GM19397 (cell line): ENCODE measurements at regions not wholly inside any gene's neighbourhood (a gene's known extent, or its start where the extent isn't known, plus 50 kb on each side); places are given as distances from the start of the nearest gene placed in this dataset.

ENCODE experiments used
- ATAC-seq: cut with Tn5 transposase; IDR thresholded peaks from one replicate; pipeline ENCODE4 v1.9.1; 2021; ENCODE audit warnings: mild to moderate bottlenecking, moderate library complexity; ENCODE audit not compliant: unreplicated experiment

DNA sequence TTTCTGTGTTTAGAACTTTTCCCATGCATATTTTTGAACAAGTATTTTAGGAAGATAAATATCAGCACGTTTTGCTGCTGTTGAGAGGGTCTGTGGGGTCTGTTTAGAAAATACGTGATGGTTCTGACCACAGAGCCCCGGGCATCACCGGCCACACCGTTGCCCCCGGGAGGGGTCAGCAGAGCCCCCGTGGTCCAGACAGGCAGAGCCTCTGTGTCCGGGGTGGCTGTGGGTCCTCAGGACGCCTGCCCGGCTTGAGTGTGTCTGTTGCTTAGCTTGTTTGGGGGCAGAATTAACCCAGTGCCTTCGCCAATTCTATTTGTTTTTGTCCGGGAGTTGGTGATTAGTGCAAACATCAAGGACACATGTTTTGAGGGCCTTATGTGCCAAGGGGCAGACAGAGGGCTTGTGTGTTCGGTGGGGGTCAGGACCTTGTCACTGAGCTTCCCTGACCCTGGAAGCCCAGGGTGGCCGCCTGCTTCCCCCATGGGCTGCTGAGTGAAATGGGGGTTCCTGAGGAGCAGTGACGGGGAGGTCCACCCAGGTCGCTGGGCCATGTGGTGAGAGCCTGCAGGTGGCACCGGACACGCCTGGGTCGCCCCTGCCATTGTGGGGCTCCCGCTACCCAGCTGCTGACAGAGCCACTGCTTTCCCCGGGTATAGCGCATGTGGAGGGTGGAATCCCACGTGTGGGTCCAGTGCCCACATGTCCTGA lies 122.2 kb downstream of the SIK1 start:
- no peak for ATAC-seq

DNA sequence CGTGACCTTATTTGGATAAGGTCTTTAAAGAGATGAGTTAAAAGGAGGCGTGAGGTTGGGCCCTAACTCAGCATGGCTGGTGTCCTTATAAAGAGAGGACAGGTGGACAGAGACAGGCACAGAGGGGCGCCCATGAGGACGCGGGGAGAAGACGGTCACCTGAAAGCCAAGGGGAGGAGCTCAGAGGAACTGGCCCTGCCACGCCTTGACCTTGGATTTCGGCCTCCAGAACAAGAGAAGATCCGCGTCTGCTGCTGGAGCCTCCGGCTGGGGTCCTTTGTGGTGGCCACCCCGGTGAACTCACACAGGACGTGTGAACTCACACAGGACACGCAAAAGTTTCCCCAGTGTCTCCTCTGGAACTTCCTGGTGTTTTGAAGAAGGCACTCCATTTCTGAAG lies 122.7 kb downstream of the SIK1 start:
- no peak for ATAC-seq

DNA sequence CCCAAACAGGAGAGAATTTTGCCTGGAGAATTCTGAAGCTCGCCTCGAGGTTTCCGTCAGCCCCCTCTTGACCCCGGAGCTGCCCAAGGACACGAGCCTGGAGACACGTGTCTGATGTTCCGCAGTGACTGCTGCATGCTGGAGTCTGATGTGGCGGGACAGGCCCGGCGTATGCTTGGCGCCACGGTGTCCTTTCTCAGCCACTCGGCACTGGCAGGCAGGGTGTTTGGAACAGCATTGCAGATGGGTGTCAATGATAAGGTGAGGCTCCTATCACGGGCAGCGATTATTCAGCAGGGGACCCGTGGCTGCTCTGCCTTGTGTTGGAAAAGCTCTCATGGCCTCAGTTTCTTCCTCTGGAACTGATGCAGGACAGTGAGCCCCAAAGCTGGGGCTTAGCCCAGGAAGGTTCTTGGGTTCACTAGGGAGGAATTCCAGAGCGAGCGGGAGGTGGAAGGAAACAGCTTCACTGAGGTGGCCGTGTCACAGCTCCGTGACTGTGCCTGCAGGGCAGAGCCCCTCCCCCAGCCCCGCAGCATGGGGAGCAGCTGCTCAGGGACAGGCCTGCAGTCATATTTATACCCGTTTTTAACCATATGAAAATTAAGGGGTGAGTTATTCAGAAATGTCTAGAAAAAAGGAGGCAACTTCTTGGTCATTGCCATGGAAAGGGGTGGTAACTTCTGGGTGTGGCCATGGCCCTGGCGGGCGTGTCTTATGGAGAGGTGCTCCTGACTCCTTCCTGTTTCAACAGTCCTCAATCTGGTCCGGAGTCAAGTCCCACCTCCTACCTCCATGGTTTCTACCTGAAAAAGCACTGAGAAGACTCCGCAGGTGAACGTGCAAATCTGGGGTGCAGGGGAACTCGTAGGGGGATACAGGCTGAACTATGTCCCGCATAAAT lies 123.4 kb downstream of the SIK1 start:
- no peak for ATAC-seq

DNA sequence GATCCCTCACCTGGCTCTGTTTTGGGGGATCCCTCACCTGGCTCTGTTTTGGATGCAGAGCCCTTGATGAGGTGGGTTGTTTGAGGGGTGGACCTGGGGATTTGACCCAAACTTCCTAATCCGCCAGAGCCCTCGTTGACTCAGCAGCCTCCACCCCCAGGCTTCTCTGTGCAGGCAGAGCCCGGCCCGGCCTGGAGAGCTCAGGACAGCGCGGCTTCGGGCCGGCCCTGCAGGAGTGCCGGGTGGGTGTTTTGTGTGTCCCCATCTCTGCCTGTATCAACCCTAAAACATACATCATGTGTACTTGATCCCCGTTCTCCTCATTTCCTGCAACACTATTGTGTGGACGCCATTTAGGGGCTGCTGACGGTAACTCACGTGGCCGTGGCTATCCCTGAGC lies 124.2 kb downstream of the SIK1 start:
- ATAC-seq = no peak

DNA sequence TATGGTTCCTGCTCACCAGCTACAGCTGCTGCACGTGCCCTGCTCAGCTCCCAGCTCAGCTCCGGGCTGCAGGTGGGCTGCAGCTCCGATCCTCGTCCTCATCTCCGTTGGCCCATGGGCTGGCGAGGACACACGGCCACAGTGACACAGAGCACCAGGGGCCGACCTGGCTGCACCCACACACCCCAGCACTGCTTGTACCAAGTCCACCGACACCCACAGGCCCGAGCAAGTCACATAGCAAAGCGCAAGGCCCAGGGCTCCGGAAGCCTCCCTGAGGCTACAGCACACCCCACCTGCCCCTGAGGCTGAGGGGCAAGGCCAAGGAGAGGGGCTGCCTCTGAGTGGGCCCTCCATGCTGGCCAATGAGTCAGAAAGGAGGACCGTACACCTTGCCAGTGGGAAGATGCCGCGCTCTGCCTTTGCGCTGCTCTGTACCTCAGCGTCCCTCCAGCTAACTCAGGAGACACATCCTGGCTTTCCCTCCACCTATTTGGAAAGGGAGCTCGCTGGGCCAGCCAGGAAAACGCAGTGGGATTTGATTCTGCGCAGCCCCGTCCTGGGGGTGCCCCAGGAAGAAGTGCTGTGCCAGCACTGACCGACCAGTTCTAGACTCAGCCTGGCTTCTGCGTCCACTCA lies 124.8 kb downstream of the SIK1 start:
- no peak for ATAC-seq

DNA sequence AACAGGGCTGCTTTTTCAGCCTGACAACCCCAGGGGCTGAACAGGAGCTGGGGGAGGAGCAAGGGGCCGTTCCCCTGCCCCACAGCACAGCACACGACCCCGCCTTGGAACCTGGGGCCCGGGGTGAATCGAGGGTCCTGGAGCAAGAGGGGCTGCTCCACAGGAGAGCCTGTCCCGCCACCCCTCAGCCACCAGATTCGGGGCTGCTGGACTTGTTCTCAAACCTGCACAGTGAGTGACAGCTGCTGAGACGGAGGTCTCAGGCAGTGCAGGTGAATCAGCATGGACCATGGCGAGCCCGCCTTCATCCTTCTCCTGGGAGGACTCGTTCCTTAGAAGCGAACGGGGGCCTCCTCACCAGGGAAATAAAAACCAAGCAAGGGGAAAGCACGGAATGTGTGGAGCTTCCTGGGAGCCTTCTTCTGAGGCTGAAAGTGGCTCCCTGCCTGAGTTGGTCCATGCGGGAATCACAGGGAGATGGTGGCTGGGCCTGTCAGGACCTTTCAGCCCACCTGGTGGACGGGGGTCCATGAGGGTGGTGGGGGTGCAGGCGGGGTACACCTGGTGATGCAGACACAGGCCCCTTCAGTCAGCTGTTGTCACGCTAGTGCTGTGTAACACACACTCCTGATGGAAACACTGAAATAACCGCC lies 125.4 kb downstream of the SIK1 start:
- no peak for ATAC-seq

DNA sequence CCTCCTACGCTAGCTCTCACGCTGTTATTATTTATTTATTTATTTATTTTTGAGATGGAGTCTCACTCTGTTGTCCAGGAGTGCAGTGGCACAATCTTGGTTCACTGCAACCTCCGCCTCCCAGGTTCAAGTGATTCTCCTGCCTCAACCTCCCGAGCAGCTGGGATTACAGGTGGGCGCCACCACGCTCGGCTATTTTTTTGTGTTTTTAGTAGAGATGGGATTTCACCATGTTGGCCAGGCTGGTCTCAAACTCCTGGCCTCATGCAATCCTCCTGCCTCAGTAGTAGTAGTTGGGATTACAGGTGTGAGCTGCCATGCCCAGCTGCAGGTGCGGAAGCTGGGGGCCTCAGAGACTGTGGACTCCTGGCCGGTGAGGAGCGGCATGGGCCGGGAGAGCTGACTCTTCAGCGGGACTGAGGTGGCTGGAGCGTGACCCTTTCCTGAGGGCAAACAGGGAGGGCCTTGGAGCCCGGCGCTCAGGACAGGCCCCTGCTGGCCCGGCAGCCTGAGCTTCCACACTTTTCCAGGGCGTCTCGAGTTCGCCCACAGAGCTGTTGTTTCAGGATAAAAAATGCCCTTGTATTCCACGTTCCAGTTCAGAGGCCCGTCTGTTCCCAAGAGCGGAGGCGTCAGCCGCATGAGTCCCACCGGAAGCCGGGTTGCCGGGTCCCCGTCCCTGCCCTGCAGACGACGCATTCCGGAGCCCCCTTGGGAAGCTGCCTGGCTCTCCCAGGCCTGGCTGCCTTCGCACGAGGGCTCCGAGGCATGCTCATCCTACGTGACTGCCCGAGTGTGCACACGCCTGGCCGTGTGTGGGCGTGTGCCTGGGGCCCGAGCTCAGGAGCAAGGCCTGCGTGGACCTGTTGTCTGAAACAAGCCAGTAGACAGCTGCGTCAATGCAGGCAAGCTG lies 126.2 kb downstream of the SIK1 start:
- no peak for ATAC-seq

DNA sequence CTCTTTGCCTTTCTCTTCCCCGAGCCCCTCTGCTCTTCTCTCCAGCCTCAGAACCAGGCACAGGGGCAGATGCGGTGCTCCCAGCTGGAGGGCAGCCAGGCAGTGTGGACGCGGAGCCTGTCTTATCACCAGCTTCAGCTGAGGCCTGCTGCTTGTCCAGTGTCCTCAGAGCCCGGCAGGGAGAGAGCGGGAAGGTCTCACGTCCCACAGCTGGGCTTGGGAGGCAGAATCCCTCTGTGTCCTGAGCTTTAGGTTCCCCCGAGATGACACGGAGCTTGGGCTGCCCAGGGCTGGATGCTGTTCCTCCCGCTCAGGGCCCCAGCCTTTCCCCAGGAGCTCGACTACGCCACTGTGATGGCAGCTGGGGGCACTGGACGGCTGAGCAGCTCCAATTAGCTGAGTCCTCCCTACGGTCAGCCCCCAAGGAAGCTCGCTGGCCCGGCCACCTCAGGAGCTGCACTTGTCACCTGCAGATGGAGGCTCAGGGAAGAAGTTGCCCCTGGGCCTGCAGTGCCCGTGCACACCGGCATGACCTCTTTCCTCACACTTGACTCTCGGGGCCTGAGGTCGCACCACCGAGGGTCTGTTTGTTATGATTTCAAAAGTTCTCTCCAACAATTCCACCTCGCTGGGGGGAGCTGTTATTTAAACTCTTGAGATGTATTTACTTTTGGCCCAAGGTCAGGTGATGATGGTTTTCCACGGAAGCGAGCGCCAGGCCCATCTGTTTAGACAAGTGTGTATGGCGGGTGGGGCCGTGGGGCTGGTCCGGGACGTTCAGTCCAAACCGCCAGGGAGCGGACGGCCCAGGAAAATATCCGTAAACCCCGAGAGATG lies 127.3 kb downstream of the SIK1 start:
- ATAC-seq = no peak

DNA sequence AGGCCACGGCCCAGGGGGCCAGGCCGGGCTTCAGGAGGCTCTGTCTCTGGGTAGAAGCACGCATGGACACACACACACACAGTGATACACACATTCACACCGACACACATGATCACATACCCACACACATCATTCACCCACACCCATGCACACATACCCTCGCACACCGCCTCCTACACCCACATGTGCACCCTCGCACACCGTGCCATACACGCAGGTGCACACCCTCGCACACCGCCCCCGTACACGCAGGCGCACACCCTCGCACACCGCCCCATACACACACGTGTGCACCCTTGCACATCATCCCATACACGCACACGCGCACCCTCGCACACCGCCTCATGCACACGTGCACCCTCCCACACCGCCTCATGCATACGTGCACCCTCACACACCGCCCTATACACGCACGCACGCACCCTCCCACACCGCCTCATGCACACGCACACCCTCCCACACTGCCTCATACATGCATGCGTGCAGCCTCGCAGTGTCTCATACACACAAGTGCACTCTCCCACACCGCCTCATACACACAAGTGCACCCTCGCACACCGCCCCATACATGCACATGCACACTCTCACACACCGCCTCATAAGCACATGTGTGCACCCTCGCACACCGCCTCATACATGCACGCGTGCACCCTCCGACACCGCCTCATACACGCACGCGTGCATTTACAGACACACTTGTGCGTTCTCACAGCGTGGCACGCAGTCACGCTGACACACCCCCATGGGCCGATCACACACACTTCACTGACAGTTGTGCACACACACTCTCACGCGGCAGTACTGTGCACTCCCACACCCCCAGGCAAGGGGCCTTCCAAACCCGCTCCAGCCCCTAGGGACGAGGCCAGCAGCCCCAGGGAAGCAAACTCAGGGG lies 128.1 kb downstream of the SIK1 start:
- no peak for ATAC-seq

DNA sequence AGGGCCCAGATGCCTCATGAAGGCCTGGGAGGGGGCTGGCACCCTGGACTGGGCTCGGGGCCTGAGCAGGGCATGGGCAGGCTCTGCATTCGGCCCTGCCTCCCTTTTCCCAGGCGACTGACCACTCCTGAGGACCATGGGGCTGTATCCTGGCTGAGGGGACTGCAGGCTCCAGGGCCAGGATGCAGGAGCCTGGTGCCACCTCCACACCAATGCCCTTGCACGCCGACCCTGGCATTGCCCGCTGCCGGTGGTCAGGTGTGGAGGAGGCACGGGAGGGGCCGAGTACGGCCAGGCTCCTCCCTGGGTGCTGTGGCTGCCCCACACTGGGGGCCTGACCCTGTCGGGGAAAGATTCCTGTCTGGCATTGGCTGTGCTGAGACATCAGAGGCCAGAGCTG lies 128.9 kb downstream of the SIK1 start:
- ATAC-seq = no peak

DNA sequence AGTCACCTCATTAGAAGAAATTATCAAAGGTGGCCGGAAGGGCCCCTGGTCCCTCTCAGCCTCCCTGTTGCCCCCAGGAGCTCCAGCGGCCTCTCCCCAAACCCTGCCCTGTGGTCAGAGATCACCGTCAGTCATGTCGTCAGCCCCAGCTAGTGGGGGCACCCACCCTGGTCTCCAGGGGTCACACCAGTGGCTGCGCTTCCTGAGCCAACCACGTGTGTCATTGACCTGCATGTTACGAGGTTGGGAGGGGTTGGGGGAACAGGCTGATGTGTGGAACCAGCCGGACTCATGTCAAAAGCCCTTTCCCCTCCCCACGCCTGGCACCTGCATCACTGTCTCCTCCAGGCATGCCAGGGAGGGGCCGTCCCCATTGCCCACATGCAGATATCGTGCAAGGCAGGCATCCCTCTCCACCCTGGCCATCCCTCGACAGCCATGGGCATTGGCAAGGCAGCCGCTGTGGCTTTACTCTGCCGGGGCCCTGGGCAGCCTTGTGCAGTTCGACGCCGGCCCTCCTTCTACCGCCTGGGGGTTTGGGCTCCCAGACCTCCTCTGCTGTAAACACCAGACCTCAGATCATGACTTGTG lies 128.7 kb downstream of the CRYAA start:
- no peak for ATAC-seq

DNA sequence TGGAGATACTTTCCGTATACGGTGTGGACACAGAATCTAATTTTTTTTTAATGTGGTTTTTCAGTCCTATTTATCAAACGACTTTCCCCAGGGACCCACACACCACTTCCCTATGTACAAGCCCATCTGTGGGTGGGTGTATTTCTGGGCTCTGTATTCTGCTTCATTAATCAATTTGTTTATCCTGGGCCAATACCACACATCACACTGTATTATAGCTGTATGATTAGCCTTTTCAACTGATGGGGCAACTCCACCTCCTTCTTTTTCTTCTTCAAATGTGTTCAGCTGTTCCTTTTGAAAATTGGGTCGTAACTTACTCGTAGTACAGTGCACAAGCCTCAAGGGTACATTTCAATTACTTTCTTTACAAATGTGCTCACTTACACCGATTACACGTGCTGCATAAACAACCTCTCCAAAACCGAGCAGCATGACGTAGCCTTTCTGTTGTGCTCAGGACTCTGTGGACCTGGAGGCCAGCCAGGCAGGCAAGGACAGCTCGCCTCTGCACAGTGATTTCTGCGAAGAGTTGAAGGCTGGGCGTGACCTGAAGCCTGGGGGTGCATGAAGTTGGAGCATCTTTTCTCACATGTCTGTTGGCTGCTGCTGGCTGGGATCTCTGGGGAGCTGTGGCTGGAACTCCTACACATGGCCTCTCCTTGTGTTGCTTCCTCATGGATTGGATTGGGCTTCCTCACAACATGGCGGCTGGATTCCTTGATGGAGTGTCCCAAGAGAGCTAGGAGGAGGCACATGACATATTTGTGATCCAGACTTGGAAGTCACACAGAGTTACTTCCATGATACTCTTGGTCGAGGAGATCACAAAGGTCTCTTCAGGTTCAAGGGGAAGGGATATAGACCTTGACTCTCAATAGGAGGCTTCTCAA lies 126.5 kb downstream of the CRYAA start:
- ATAC-seq = no peak

DNA sequence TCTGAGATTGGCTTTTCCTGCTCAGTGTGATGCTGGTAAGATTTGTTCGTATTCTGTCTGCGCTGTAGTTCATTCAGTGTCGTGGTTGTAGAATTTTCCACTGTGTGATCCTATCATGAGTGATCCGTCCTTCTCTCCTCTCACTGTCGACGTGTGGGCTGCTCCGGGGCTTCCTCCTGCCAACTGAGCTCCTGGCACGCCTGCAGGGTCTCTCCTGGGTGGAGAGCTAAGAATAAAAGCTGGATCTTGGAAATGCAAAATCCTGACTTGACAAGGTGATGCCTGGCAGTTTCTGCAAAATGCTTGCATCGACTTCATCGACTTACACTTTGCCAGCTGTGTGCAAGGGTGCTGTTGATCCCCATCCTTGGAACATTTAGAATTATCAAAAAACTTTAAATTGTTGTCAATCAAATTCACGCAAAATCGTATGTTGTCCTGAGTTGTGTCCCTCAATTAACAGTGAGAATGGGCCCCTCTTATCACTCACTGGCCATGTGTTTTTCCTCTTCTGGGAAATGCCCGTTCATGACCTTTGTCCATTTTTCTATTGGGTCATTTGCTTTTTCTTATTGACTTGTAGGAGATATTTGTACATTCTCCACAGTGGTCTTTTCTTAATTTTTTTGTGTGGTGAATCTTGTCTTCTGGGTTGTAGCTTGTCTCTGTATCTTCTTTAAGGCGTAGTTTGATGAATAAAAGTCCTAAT lies 125.5 kb downstream of the CRYAA start:
- ATAC-seq = no peak

DNA sequence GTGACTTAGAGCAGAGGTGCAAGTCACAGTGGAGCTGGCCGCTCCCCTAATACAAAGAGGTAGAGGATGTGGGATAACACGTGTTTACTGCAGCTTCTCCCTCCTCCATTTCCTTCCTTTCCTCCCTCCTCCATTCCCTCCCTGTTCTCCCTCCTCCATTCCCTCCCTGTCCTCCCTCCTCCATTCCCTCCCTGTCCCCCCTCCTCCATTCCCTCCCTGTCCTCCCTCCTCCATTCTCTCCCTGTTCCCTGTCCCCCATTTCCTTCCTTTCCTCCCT lies 124.0 kb downstream of the CRYAA start:
- ATAC-seq = no peak

DNA sequence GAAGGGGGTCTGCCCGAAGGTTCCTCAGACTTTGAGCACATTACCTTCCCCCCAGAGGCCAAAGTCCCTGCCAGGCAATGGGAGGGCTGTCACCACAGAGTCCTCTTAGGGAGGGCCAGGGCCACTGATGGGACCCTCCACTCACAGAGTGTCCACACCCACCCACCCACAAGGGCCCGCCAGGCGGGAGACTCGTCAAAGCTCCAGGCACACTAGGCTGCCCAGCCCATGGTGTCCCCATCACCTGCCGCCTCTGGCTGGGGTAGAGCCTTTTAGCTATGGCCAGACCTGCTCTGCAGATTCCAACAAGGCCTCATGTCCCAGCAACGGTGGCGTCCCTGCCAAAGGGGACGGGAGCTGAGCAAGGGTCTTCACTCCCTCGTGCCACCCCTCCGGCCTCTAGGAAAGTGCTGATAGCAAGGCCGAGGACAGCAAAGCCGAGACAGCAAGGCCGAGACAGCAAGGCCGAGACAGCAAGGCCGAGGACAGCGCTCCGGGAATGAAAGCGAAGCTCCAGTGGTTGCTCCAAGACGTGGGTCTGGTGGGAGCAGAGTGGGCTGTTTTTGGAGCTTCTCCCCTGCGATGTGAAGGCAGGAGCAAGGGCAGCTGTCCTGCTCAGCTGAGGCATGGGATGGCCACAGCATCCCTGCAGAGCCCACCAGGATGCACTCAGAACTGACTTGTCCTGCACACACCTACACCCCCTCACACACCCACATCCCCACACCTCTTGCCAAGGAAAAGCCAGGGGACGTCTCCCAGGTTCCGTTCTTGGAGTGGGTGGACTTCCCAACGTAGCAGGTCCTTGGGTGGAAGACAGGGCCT lies 123.4 kb downstream of the CRYAA start:
- no peak for ATAC-seq
